BLaER1 (cell line): ENCODE measurements at regions not wholly inside any gene's neighbourhood (a gene's known extent, or its start where the extent isn't known, plus 50 kb on each side); places are given as distances from the start of the nearest gene placed in this dataset.
"Not testable (repeated sequence)": the region's sequence is repeated elsewhere in the genome, so short reads cannot be mapped to it uniquely, and the experiment has no call there.

Experiments
- H3K27ac ChIP-seq: shearing (Covaris generic); formaldehyde crosslinking; 2 replicates; pipeline ENCODE4 v1.8.1; 2022
- H3K27me3 ChIP-seq: shearing (Covaris generic); formaldehyde crosslinking; 2 replicates; pipeline ENCODE4 v1.8.1; 2022
- H3K36me3 ChIP-seq: shearing (Covaris generic); formaldehyde crosslinking; 2 replicates; pipeline ENCODE4 v1.8.1; 2022
- H3K4me1 ChIP-seq: shearing (Covaris generic); formaldehyde crosslinking; 2 replicates; pipeline ENCODE4 v1.8.1; 2022
- H3K4me2 ChIP-seq: shearing (Covaris generic); formaldehyde crosslinking; 2 replicates; pipeline ENCODE4 v1.8.1; 2022
- H3K4me3 ChIP-seq: shearing (Covaris generic); formaldehyde crosslinking; 2 replicates; pipeline ENCODE4 v1.8.1; 2022
- H3K9ac ChIP-seq: shearing (Covaris generic); formaldehyde crosslinking; 2 replicates; pipeline ENCODE4 v1.8.1; 2022
- H3K9me3 ChIP-seq: shearing (Covaris generic); formaldehyde crosslinking; 2 replicates; pipeline ENCODE4 v1.8.1; 2022
- H4K20me1 ChIP-seq: shearing (Covaris generic); formaldehyde crosslinking; 2 replicates; pipeline ENCODE4 v1.8.1; 2022
- Cebpa-rat ChIP-seq: shearing (Covaris generic); IDR thresholded peaks from 2 replicates; pipeline ENCODE4 v1.8.1; 2022

DNA sequence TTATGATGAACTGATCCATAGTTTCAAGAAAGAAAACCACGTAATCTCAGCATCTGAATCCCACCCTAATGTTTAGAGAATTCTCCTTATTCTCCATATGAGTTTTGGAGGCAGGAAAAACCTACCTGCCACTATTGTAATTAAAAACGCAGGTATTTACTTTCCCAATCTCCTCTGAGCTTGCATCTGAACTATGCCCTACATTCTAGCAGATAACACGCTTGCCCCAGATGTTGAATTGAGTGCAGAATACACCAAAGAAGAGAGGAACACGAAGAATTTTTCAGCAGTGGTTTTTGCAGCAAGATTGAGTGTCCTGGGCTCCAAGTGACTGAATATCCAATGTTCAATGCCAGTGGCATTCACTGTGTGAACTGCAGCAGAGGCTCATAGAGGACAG, 182.4 kb downstream of the COX18 start:
- TF ChIP-seq Cebpa-rat, result no peak
- Histone ChIP-seq H3K27me3 (no peaks in the 10 kb centered on the region), H3K4me2 (no peak overlapping the region)

DNA sequence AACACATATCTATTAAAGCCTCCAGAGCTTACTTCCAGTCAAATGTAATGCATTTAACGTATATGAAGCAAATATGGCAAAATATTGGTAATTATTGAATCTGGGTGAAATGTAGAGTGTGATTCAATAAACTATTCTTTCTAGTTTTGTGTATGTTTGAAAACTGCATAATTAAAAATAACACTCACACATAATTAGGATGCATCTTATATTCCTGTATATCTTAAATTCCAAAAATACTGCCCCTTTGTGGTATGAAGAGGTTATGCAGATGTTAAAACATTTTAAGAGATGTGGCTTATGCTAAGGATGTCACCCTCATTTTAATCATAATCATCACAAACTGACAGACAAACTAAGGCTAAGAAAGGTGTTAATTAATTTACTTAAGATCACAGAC, 182.9 kb downstream of the COX18 start:
- no peaks in the 10 kb centered on the region for H3K36me3 ChIP-seq
- H4K20me1 ChIP-seq, result no peaks in the 10 kb centered on the region
- H3K9ac ChIP-seq, result no peak overlapping the region
- H3K4me2 ChIP-seq, result no peak overlapping the region
- no peak overlapping the region for H3K4me3 ChIP-seq
- H3K4me1 ChIP-seq, result 0 out of 2 replicates have a peak, but pooled peaks cover 5% of the 10 kb centered on the region
- H3K27ac ChIP-seq, result no peak overlapping the region
- H3K9me3 ChIP-seq, result no peaks in the 10 kb centered on the region
- H3K27me3 ChIP-seq, result no peaks in the 10 kb centered on the region
- no peak for TF ChIP-seq Cebpa-rat

More for the DNA sequence above, 182.4 kb downstream of the COX18 start:
- H3K9ac ChIP-seq, result no peak overlapping the region
- H3K4me3 ChIP-seq, result no peak overlapping the region
- H3K36me3 ChIP-seq, result no peaks in the 10 kb centered on the region
- no peaks in the 10 kb centered on the region for H4K20me1 ChIP-seq
- no peaks in the 10 kb centered on the region for H3K9me3 ChIP-seq
- H3K27ac ChIP-seq, result no peak overlapping the region
- H3K4me1 ChIP-seq, result 0 out of 2 replicates have a peak, but pooled peaks cover 5% of the 10 kb centered on the region

DNA sequence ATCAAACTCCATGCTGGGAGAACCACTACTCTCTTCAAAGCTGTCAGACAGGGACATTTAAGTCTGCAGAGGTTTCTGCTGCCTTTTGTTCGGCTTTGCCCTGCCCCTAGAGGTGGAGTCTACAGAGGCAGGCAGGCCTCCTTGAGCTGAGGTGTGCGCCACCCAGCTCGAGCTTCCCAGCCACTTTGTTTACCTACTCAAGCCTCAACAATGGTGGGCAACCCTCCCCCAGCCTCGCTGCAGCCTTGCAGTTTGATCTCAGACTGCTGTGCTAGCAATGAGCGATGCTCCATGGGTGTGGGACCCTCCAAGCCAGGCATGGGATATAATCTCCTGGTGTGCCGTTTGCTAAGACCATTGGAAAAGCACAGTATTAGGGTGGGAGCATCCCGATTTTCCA, 185.3 kb downstream of the COX18 start:
- H3K9ac ChIP-seq, result not testable (repeated sequence)

DNA sequence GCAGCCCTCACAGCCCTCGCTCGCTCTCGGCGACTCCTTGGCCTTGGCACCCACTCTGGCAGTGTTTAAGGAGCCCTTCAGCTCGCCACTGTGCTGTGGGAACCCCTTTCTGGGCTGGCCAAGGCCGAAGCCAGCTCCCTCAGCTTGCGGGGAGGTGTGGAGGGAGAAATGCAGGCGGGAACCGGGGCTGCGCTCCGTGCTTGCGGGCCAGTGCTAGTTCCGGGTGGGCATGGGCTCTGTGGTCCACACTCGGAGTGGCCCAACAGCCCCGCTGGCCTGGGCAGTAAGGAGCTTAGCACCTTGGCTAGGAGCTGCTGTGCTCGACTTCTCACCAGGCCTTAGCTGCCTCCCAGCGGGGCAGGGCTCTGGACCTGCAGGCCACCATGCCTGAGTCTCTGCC, 192.6 kb downstream of the COX18 start:
- no peaks in the 10 kb centered on the region for H3K9me3 ChIP-seq
- H3K36me3 ChIP-seq, result no peaks in the 10 kb centered on the region
- H3K9ac ChIP-seq, result no peak overlapping the region
- H3K27me3 ChIP-seq, result no peaks in the 10 kb centered on the region
- H3K4me1 ChIP-seq, result no peaks in the 10 kb centered on the region
- no peak for TF ChIP-seq Cebpa-rat
- no peaks in the 10 kb centered on the region for H4K20me1 ChIP-seq
- H3K27ac ChIP-seq, result no peak overlapping the region
- no peak overlapping the region for H3K4me3 ChIP-seq
- no peak overlapping the region for H3K4me2 ChIP-seq

More for the DNA sequence above, 185.3 kb downstream of the COX18 start:
- H3K4me3 ChIP-seq, H3K27me3 ChIP-seq, H3K36me3 ChIP-seq, H3K27ac ChIP-seq, H3K4me1 ChIP-seq, H3K4me2 ChIP-seq, H4K20me1 ChIP-seq, H3K9me3 ChIP-seq: not testable (repeated sequence)

DNA sequence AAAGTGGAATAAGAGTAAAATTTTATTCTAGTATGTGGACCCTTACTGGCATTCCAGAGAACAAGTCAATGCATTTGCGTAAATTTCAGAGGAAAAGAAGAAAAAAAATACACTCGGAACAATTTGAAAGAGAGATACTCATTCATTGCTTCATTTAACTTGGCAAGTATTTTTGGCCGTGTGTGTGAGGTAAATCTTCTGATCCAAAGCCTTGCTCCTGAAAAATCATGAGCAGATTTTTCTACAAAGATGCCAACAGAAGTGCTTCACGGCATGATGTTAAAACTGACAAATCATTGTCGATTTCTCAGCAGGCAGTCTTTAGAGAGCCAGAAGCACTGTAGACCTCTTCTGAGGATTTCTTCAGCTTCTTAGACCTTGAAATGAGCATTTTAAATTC, 194.0 kb downstream of the COX18 start:
- H3K4me2 ChIP-seq, result no peak overlapping the region
- no peaks in the 10 kb centered on the region for H3K9me3 ChIP-seq
- no peaks in the 10 kb centered on the region for H3K4me1 ChIP-seq
- no peak overlapping the region for H3K9ac ChIP-seq
- no peak for TF ChIP-seq Cebpa-rat
- no peak overlapping the region for H3K27ac ChIP-seq
- no peaks in the 10 kb centered on the region for H4K20me1 ChIP-seq
- H3K4me3 ChIP-seq, result no peak overlapping the region
- no peaks in the 10 kb centered on the region for H3K27me3 ChIP-seq
- H3K36me3 ChIP-seq, result no peaks in the 10 kb centered on the region

DNA sequence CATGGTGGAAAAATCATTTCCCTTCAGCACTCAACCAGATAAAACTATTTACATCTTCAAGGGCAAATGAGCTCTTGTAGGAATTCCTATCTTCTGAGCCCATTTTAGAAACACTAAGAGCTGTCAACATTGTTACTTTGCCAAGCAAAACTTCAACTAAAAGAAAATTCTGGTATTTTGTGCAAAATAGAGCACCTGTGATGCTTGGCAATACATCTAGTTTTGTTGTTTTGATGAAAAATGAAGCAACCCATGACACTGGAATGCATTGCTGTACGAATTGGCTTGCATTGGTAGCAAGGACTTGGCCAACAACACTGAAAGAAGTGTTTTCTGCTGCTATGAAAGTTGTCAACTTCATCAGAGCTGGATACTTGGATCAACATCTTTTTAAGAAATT, 194.4 kb downstream of the COX18 start:
- Histone ChIP-seq H3K4me2 (no peak overlapping the region), H3K4me1 (no peaks in the 10 kb centered on the region), H3K4me3 (no peak overlapping the region), H3K9ac (no peak overlapping the region), H4K20me1 (no peaks in the 10 kb centered on the region), H3K27me3 (no peaks in the 10 kb centered on the region), H3K9me3 (no peaks in the 10 kb centered on the region), H3K27ac (no peak overlapping the region), H3K36me3 (no peaks in the 10 kb centered on the region)
- TF ChIP-seq Cebpa-rat, result no peak

DNA sequence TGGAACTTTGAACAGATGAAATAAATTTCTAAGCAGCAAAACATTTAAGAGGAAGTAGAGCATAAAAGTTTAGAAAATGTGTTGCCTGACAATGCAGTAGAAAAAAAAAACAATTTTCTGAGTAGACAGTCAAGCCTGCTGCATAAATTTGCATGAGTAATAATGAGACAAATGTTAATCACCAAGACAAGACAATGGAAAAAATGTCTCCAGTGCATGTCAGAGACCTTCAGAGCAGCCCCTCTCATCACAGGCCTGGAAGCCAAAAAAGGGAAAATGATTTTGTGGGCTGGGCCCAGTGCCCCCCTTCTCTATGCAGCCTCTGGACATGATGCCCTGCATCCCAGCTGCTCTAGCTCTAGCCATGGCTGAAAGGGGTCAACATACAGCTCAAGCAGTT, 204.6 kb downstream of the COX18 start:
- Histone ChIP-seq H3K4me1 (no peaks in the 10 kb centered on the region), H3K4me2 (no peak overlapping the region), H3K27me3 (no peaks in the 10 kb centered on the region), H3K9ac (no peak overlapping the region), H3K36me3 (no peaks in the 10 kb centered on the region), H3K4me3 (no peak overlapping the region), H4K20me1 (no peaks in the 10 kb centered on the region), H3K9me3 (peaks cover 17% of the 10 kb centered on the region), H3K27ac (no peak overlapping the region)
- no peak for TF ChIP-seq Cebpa-rat

DNA sequence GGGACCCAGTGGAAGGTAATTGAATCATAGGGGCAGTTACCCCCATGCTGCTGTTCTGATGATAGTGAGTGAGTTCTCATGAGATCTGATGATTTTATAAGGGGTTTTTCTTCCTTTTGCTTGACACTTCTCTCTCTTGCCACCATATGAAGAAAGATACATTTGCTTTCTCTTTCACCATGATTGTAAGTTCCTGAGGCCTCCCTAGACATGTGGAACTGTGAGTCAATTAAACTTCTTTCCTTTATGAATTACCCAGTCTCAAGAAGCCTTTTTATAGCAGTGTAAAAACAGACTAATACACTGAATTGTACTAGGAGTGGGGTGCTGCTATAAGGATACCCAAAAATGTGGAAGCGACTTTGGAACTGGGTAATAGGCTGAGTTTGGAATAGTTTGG, 205.2 kb downstream of the COX18 start:
- H3K4me3 ChIP-seq, H3K9ac ChIP-seq, H3K27me3 ChIP-seq, H3K27ac ChIP-seq, H3K4me2 ChIP-seq, H3K4me1 ChIP-seq, H3K36me3 ChIP-seq, H4K20me1 ChIP-seq: not testable (repeated sequence)
- H3K9me3 ChIP-seq, result peaks cover 17% of the 10 kb centered on the region

DNA sequence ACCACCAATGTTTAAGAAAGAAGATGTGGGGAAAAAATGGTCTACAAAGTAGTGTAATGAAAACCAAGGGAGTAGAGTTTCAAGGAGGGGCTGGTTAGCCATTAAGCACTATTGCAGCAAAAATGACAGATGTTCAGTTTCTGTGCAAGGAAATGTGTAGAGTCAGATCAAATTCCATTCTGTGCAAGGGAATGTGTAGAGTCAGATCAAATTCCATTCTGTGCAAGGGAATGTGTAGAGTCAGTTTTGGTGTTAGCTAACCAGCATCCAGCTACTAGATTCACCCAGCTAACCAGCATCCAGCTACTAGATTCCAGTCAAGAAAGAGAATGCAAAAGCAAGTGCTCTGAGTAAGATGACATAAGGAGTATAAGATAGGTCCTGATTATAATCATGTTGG, 208.8 kb downstream of the COX18 start:
- Histone ChIP-seq H3K4me1 (no peaks in the 10 kb centered on the region), H3K36me3 (no peaks in the 10 kb centered on the region), H3K4me3 (no peak overlapping the region), H4K20me1 (no peaks in the 10 kb centered on the region), H3K27ac (no peak overlapping the region), H3K27me3 (no peaks in the 10 kb centered on the region), H3K9ac (no peak overlapping the region), H3K9me3 (no peaks in the 10 kb centered on the region), H3K4me2 (no peak overlapping the region)
- TF ChIP-seq Cebpa-rat, result no peak

DNA sequence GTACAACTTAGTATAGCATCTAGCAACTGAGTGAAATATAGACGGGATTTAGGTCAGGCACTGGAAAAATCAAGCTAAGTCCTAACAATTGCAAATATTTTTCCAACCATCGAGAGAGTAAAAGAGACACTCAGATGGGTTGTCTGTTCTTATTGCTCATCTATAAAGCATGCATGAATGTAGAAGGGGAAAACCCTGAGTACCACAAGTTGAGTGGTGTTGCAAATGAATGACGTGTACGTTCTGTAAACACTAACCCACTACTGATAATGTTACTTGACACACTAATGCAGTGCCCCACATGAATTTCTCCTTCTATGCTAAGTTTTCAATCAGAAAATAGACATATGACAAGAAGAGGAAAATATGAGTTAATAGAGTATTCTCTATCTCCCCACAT, 211.2 kb downstream of the COX18 start:
- Histone ChIP-seq H3K36me3 (no peaks in the 10 kb centered on the region), H3K9ac (no peak overlapping the region), H3K27me3 (no peaks in the 10 kb centered on the region), H3K4me2 (no peak overlapping the region), H3K4me3 (no peak overlapping the region), H3K4me1 (no peaks in the 10 kb centered on the region), H3K27ac (no peak overlapping the region), H3K9me3 (no peaks in the 10 kb centered on the region), H4K20me1 (no peaks in the 10 kb centered on the region)
- no peak for TF ChIP-seq Cebpa-rat

DNA sequence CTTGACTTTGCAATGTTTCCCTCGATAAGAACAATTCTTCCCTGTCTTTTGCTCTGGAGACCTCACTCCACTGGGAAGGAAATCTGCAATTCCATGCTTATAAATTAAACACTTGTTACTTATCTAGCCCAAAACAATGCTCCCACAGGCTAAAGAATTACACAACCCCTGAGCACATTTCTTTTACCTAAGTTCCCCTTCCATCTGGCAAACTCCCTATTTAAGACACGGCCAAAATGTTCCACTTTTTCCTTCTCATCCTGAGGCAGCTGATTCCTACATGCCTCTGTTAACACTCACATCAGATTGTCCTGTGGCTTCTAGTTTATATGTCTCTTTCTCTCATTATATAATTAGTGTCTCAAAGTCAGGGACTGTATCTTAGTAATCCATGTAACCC, 211.7 kb downstream of the COX18 start:
- no peaks in the 10 kb centered on the region for H4K20me1 ChIP-seq
- no peak for TF ChIP-seq Cebpa-rat
- no peak overlapping the region for H3K4me3 ChIP-seq
- H3K36me3 ChIP-seq, result no peaks in the 10 kb centered on the region
- H3K9me3 ChIP-seq, result no peaks in the 10 kb centered on the region
- H3K9ac ChIP-seq, result no peak overlapping the region
- no peak overlapping the region for H3K27ac ChIP-seq
- no peaks in the 10 kb centered on the region for H3K27me3 ChIP-seq
- no peaks in the 10 kb centered on the region for H3K4me1 ChIP-seq
- no peak overlapping the region for H3K4me2 ChIP-seq
